Right lung (tissue), 2 donors: ENCODE measurements at regions not wholly inside any gene's neighbourhood (a gene's known extent, or its start where the extent isn't known, plus 50 kb on each side); places are given as distances from the start of the nearest gene placed in this dataset.

Source experiments
- DNase-seq, 2 donors: peaks; one replicate each; pipeline ENCODE4 v3.0.0-alpha.2; 2013

DNA sequence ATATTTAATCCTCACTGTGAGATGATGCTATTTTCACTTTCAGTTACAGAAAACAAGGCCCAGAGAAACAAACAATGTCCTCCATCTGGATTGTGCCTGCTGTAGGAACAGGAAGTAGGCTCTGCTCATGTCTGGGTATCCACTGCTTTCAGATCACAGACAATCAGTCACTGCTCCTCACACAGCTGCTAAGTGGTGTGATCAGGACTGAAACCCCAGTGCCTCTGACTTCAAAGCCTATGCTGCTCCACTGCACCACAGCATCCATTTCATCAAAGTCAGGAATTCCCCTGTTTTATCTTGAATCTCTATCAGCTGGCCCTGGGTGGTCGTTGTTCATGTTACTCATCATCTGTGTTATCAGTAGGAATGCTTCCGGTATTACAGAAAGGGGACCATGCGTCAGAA is 303.8 kb upstream of the TRIB2 start:
- no peak for DNase-seq

GRCh38 chr2:12415536-12415935 is 301.2 kb upstream of the TRIB2 start:
- DNase-seq, result no peak

- no peak for DNase-seq
These were observed 300.1 kb upstream of the TRIB2 start for GRCh38 chr2:12416600-12416999.

- no peak for DNase-seq
These were observed 298.9 kb upstream of the TRIB2 start for GRCh38 chr2:12417786-12418185.

GRCh38 chr2:12419803-12420202 is 296.9 kb upstream of the TRIB2 start:
- DNase-seq, result no peak

GRCh38 chr2:12421046-12421445 is 295.7 kb upstream of the TRIB2 start:
- DNase-seq, result no peak

DNA sequence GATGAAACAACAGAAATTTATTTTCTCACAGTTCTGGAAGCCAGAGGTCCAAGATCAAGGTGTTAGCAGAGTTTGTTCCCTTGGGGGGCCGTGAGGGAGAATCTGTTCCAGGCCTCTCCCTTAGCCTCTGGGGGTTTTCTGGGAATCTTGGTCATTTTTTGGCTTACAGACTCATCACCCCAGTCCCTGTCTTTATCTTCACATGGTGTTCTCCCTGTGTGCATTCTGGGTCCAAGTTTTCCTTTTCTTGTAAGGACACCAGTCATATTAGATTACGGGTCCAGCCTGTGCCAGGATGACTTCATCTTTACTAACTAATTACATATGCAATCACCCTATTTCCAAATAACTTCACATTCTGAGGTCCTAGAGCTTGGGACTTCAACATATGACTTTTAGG is 292.5 kb upstream of the TRIB2 start:
- no peak for DNase-seq

DNA sequence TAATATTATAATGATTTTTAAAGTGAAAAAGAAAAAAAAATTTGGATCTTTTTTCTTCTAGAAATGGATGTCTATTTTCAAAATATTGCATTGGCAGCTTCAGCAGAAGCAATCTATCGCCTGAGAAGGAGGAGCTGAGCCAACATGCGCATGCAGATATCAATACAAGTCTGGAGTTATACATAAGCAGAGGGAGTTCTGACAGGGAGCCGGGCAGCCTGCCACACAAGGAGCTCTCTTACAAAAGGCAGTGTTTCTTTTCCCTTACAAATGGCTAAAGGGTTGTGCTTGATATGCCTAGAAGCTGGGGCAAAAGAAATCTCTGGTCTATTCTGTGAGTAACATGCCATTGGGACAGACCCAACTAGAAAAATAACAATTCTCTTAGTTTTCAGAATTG is 291.9 kb upstream of the TRIB2 start:
- no peak for DNase-seq

DNA sequence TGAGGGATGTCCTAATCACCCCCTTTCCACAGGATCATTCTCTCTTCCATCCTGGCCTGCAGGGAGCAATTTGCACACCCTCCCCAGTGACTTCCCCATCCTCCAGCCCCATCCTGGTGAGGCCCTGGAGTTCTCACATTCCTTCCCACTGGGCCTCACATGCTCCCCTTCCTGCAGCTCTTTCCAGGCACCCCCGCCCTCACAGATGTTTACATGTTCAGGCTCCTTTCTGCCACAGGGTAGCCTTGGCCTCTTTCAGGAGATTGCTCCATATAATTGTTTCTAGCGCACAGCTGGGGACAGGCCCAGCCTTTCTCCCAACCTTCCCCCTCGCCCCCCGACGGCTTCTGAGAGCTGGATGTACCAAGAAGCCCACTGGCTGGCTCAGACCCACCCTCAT is 288.4 kb upstream of the TRIB2 start:
- DNase-seq, result no peak

- no peak for DNase-seq
These were observed 287.9 kb upstream of the TRIB2 start for GRCh38 chr2:12428786-12429185.

- no peak for DNase-seq
These were observed 286.8 kb upstream of the TRIB2 start for GRCh38 chr2:12429779-12430406.

- no peak for DNase-seq
These were observed 286.2 kb upstream of the TRIB2 start for GRCh38 chr2:12430407-12431133.

GRCh38 chr2:12432985-12433625 is 283.6 kb upstream of the TRIB2 start:
- DNase-seq, result no peak

DNA sequence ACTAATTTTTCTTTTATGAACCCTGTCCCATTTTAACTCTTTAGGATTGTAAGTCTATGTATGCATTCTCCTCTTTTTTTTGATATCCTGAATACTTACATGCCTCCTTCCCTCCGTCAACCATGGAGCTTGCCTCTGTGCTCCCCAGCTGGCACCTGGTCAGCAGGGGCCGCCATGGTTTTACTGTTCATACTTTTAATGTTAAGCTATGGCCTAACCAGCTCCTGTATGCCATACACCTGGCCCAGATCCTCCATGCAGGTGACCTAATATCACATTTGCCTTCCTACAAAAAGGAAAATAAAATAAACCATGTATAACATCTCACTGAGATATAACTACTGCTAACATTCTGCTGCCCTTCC is 283.1 kb upstream of the TRIB2 start:
- DNase-seq, result no peak

DNA sequence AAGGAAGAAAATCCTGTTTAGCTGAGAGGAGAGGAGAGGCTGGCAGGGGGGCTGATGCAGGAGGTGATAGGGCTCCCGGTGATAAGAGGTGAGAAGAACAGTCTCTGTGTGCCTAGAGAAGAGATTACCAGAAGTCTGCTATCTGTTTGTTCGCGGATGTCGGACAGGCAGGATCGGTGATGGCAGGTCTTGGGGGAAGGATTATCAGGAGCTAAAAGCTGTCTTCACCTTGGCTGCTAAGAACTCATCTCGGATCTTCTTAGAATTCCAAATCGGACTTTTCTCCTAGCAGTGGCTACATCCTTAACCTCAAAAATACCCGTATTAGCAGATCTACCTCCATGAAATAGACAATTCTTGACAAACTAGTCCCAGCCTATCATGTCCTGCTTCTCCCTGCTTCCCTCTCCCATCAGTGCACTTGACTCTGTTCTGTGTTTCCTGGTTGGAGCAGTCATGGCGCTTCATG is 282.1 kb upstream of the TRIB2 start:
- no peak for DNase-seq

- DNase-seq, result no peak
These were observed 281.1 kb upstream of the TRIB2 start for GRCh38 chr2:12435430-12436222.

- DNase-seq, result no peak
These were observed 280.3 kb upstream of the TRIB2 start for GRCh38 chr2:12436483-12436882.

DNA sequence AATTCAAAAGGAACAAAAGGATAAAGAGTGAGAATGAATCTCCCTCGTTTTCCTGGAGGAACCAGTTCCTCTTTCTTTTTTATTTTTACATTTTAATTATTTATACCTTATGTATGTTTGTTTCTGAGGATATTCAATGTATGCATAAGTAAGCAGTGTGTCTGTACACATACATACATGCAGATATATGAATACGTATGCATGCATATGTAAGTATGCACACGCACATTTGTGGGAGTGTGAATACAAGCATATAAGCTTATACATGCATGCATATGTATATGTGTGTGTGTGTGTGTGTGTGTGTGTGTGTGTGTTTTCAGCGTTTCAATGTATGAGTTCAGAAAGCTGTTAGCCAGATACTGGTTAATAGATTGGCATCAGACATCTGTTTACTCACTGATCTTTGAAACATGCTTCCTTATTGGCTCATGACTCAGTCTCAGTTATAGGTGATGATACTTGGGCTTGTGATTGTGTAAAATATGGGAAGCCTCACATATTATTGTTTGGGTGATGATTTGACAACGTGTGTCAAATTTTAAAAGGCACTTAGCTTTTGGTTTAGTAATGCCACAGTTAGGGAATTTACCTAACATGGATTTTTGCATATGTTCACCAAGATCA is 279.7 kb upstream of the TRIB2 start:
- no peak for DNase-seq

DNA sequence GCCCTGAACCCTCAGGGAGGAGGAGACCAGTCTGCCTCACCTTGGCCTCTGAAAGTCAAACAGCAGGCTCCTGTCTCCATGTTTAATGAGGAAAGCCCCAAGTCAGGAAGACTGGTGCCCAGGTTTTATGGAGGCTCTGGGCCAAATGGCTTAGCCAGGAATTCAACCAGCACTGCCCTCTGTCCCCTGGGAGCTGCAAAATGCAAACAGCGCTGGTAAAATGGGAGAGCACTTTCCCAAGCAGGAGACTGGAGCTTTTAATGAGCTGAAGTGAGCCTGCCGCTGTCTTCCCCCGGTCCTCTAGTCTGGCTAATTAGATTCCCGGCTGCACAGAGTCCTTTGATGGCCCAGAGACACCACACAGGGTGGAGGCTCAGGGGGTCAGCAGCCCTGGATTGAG is 276.0 kb upstream of the TRIB2 start:
- DNase-seq, result no peak

DNA sequence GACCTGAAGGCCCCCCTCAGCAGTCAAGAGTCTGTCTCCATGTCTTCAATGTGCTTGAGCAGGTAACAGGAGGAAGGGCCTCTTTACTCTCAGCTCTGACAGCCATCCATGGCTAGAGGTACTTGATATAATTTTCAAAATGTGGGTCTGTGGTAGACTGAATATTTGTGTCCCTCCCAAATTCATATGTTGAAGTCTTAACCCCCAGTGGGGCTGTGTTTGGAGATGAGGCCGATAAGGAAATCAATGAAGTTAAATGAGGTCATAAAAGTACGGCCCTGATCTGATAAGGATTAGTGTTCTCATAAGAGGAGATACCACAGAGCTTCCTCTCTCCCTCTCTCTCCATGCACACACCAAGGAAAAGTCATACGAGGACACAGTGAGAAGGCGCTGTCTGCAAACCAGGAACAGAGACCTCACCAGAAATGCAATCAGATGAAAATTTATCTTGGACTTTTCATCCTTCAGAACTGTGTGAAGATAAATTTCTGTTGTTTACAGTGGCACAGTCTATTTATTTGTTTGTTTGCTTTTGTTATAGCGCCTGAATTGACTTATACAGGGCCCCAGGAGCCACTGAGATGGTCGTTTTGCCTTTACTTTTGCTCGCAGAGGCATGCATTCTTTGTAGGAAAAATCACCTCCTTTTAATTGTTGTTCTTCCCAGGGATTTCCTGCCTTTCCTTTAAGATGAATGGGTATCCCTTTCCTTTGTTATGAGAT is 274.8 kb upstream of the TRIB2 start:
- DNase-seq, result no peak

GRCh38 chr2:12442476-12442847 is 274.3 kb upstream of the TRIB2 start:
- DNase-seq, result no peak
